HEK293T (cell line): ENCODE measurements at regions not wholly inside any gene's neighbourhood (a gene's known extent, or its start where the extent isn't known, plus 50 kb on each side); places are given as distances from the start of the nearest gene placed in this dataset.

Experiments used
- CTBP1 ChIP-seq: fragments of 450-650 bp; IDR thresholded peaks from 2 replicates; pipeline ENCODE4 v1.6.1; 2016; ENCODE audit warnings: borderline replicate concordance
- SP1 ChIP-seq: fragments of 450-650 bp; IDR thresholded peaks from 2 replicates; pipeline ENCODE4 v1.6.1; 2017
- TARDBP ChIP-seq: fragments of 450-650 bp; IDR thresholded peaks from 2 replicates; pipeline ENCODE4 v1.6.1; 2016
- ZNF384 ChIP-seq: fragments of 450-650 bp; IDR thresholded peaks from 2 replicates; pipeline ENCODE4 v1.6.1; 2016

DNA sequence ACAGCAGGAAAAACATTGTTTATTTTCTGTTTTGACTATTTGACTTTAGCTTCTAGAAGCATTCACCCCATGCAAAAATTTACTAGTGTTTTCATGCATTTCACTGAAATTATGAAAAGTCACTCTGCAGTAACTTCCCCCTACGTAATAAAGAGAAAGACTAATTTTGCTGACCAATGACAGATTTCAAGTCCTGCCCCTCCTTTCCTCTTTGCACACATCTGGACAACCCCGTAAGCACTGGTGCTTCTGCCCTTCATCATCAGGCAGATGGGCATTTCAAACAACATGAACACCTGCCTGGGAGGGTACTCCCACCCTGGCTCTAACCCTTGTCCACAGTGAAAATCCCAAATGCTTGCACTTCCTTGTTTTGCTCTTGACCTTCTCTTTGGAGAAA, 815.0 kb upstream of the ID2 start:
- no peak for TF ChIP-seq CTBP1
- TF ChIP-seq SP1: no peak
- TF ChIP-seq TARDBP: no peak
- TF ChIP-seq ZNF384: no peak
